Panc1 (cell line): ENCODE measurements at regions not wholly inside any gene's neighbourhood (a gene's known extent, or its start where the extent isn't known, plus 50 kb on each side); places are given as distances from the start of the nearest gene placed in this dataset.

ENCODE experiments used
- ATAC-seq: fragments of 200-7000 bp; cut with Tn5 transposase; 2 replicates; pipeline ENCODE4 v1.9.1; 2020; ENCODE audit warnings: mild to moderate bottlenecking, moderate library complexity
- BruUV-seq: library from RNA; stranded (reverse); fragments of 400-500 nt; replicated peaks from 2 replicates; lab custom pipeline; 2021; lab: Mats Ljungman, UMichigan
- CTCF ChIA-PET: fragments of 300-600 bp; sonication (Branson Sonifier 250); formaldehyde crosslinking; loops from one replicate; lab custom pipeline; 2022; ENCODE audit warnings: antibody characterized with exemption; lab: Charles Lee
- POLR2A ChIA-PET: fragments of 300-600 bp; sonication (Branson Sonifier 250); formaldehyde crosslinking; loops from one replicate; lab custom pipeline; 2022; ENCODE audit warnings: antibody characterized with exemption; lab: Charles Lee
- DNase-seq: peaks from one replicate; pipeline ENCODE4 v3.0.0-alpha.2; 2010; ENCODE audit warnings: low read depth, low spot score
- H3K27ac ChIP-seq: 2 replicates; pipeline ENCODE4 v1.5.1; 2011; ENCODE audit warnings: mild to moderate bottlenecking, low read length, inconsistent platforms
- H3K27me3 ChIP-seq: fragments of 200-500 bp; sonication (Bioruptor generic); 2 replicates; pipeline ENCODE4 v1.6.0; 2014; ENCODE audit warnings: low read length, inconsistent platforms; ENCODE audit not compliant: control insufficient read depth, insufficient read depth
- H3K36me3 ChIP-seq: fragments of 200-500 bp; sonication (Bioruptor generic); 2 replicates; pipeline ENCODE4 v1.5.1; 2014; ENCODE audit warnings: inconsistent platforms, mild to moderate bottlenecking, low read length, moderate library complexity; ENCODE audit not compliant: control insufficient read depth, insufficient read depth
- H3K4me1 ChIP-seq: 2 replicates; pipeline ENCODE4 v1.5.1; 2011; ENCODE audit warnings: inconsistent platforms, mild to moderate bottlenecking, low read length, moderate library complexity; ENCODE audit not compliant: control insufficient read depth, insufficient read depth
- H3K4me3 ChIP-seq, 2 experiments: 2 replicates each; pipeline ENCODE4 v1.5.1; 2011 to 2012; ENCODE audit warnings: low read depth in 2 of 2, low read length in 2 of 2, mild to moderate bottlenecking in 2 of 2, inconsistent platforms in 1 of 2, moderate library complexity in 1 of 2
- H3K9me3 ChIP-seq: fragments of 200-500 bp; sonication (Bioruptor generic); 2 replicates; pipeline ENCODE4 v1.5.1; 2014; ENCODE audit warnings: low read depth, mild to moderate bottlenecking, inconsistent platforms, low read length, moderate library complexity; ENCODE audit not compliant: control insufficient read depth, insufficient read depth
- POLR2AphosphoS5 ChIP-seq: IDR thresholded peaks from 2 replicates; pipeline ENCODE4 v1.6.1; 2012; ENCODE audit warnings: mild to moderate bottlenecking, low read depth, low read length, moderate library complexity
- SIN3A ChIP-seq: IDR thresholded peaks from 2 replicates; pipeline ENCODE4 v1.6.1; 2012; ENCODE audit warnings: low read depth, mild to moderate bottlenecking, low read length, moderate library complexity, borderline replicate concordance; ENCODE audit not compliant: insufficient read depth
- TCF7L2 ChIP-seq: IDR thresholded peaks from 2 replicates; pipeline ENCODE4 v1.6.1; 2011; ENCODE audit warnings: mild to moderate bottlenecking, low read depth, low read length, inconsistent platforms
- in situ Hi-C: cut with HindIII; loops from 2 replicates; pipeline ENCODE4 v1.10.0; 2016; ENCODE audit warnings: low sequenced_read_pairs, low pct_unique_long_range_greater_than_20kb
- intact Hi-C: fragments of 100-400 bp; cut with micrococcal nuclease; formaldehyde crosslinking; loops from one replicate; pipeline ENCODE4 v1.10.0; 2022; ENCODE audit not compliant: unreplicated experiment
- TF ChIP-seq, protein P1 (sequence below): fragments of 450-650 bp; IDR thresholded peaks from 2 replicates; pipeline ENCODE4 v1.5.1; 2017; ENCODE audit warnings: mild to moderate bottlenecking
- TF ChIP-seq, protein P2 (sequence below), 2 experiments: IDR thresholded peaks; 2 replicates each; pipeline ENCODE4 v1.6.1; 2011 to 2012; ENCODE audit warnings: low read depth in 2 of 2, control low read depth in 1 of 2, low read length in 1 of 2, mild to moderate bottlenecking in 1 of 2, moderate library complexity in 1 of 2; ENCODE audit not compliant: insufficient read depth in 1 of 2

GRCh38 chr6:156182356-156182755, 594.8 kb upstream of the ARID1B start:
- CTCF ChIA-PET: no interaction called here

DNA sequence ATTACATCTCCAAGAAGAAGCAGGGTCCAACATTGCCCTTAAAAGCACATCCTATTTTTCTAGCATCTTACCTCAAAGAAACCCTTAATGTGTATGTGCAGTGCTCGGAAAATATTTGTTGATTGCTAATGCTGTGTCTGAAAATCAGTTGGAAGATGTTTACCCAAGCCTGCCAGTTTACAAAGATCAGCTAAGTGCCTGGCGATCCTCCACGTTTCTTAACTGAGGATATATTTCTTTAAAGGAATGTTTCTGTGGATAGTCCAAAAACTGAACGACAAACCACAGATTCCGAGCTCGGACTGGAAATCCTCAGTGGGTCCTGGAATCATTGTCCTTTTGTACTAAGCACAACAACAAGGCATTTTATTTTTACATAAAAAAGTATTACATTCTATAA, 595.7 kb upstream of the ARID1B start:
- DNase-seq (no peak), ATAC-seq (no peak)
- in situ Hi-C loops (no loop called here), intact Hi-C loops (no loop called here)
- TF ChIP-seq POLR2AphosphoS5: no peak
- TF ChIP-seq, protein P1, sequence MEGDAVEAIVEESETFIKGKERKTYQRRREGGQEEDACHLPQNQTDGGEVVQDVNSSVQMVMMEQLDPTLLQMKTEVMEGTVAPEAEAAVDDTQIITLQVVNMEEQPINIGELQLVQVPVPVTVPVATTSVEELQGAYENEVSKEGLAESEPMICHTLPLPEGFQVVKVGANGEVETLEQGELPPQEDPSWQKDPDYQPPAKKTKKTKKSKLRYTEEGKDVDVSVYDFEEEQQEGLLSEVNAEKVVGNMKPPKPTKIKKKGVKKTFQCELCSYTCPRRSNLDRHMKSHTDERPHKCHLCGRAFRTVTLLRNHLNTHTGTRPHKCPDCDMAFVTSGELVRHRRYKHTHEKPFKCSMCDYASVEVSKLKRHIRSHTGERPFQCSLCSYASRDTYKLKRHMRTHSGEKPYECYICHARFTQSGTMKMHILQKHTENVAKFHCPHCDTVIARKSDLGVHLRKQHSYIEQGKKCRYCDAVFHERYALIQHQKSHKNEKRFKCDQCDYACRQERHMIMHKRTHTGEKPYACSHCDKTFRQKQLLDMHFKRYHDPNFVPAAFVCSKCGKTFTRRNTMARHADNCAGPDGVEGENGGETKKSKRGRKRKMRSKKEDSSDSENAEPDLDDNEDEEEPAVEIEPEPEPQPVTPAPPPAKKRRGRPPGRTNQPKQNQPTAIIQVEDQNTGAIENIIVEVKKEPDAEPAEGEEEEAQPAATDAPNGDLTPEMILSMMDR: no peak
- TF ChIP-seq TCF7L2: no peak
- TF ChIP-seq, protein P2, sequence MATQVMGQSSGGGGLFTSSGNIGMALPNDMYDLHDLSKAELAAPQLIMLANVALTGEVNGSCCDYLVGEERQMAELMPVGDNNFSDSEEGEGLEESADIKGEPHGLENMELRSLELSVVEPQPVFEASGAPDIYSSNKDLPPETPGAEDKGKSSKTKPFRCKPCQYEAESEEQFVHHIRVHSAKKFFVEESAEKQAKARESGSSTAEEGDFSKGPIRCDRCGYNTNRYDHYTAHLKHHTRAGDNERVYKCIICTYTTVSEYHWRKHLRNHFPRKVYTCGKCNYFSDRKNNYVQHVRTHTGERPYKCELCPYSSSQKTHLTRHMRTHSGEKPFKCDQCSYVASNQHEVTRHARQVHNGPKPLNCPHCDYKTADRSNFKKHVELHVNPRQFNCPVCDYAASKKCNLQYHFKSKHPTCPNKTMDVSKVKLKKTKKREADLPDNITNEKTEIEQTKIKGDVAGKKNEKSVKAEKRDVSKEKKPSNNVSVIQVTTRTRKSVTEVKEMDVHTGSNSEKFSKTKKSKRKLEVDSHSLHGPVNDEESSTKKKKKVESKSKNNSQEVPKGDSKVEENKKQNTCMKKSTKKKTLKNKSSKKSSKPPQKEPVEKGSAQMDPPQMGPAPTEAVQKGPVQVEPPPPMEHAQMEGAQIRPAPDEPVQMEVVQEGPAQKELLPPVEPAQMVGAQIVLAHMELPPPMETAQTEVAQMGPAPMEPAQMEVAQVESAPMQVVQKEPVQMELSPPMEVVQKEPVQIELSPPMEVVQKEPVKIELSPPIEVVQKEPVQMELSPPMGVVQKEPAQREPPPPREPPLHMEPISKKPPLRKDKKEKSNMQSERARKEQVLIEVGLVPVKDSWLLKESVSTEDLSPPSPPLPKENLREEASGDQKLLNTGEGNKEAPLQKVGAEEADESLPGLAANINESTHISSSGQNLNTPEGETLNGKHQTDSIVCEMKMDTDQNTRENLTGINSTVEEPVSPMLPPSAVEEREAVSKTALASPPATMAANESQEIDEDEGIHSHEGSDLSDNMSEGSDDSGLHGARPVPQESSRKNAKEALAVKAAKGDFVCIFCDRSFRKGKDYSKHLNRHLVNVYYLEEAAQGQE (IDR thresholded peaks at IDR 0.05; ENCODE audit: insufficient read depth in 1 of 2, low read depth in 2 of 2, low read length in 1 of 2): no peak
- TF ChIP-seq SIN3A: no peak
- CTCF ChIA-PET: no interaction called here
- Histone ChIP-seq H3K36me3 (no peaks in the 10 kb centered on the region), H3K27me3 (no peaks in the 10 kb centered on the region), H3K4me3 (no peak overlapping the region), H3K9me3 (no peaks in the 10 kb centered on the region), H3K4me1 (no peaks in the 10 kb centered on the region), H3K27ac (no peak overlapping the region)
- no TSS peak for BruUV-seq
- POLR2A ChIA-PET: no interaction called here

More at GRCh38 chr6:156182356-156182755, 594.8 kb upstream of the ARID1B start:
- TF ChIP-seq TCF7L2 (no peak), SIN3A (no peak), POLR2AphosphoS5 (no peak)
- TF ChIP-seq, protein P1: no peak
- TF ChIP-seq, protein P2 (IDR thresholded peaks at IDR 0.05; ENCODE audit: insufficient read depth in 1 of 2, low read depth in 2 of 2, low read length in 1 of 2): no peak
- Histone ChIP-seq H3K4me3 (no peak overlapping the region), H3K27me3 (no peaks in the 10 kb centered on the region), H3K36me3 (no peaks in the 10 kb centered on the region), H3K4me1 (no peaks in the 10 kb centered on the region), H3K27ac (no peak overlapping the region), H3K9me3 (no peaks in the 10 kb centered on the region)
- no peak for DNase-seq
- BruUV-seq: no TSS peak
- in situ Hi-C loops (no loop called here), intact Hi-C loops (no loop called here)
- no peak for ATAC-seq
- POLR2A ChIA-PET: no interaction called here
